NCI-H748 (cell line): ENCODE measurements at regions not wholly inside any gene's neighbourhood (a gene's known extent, or its start where the extent isn't known, plus 50 kb on each side); places are given as distances from the start of the nearest gene placed in this dataset.

Experiments used
- DNase-seq: peaks from one replicate; lab custom pipeline; 2025; ENCODE audit not compliant: unreplicated experiment; lab: John Stamatoyannopoulos, UW

DNA sequence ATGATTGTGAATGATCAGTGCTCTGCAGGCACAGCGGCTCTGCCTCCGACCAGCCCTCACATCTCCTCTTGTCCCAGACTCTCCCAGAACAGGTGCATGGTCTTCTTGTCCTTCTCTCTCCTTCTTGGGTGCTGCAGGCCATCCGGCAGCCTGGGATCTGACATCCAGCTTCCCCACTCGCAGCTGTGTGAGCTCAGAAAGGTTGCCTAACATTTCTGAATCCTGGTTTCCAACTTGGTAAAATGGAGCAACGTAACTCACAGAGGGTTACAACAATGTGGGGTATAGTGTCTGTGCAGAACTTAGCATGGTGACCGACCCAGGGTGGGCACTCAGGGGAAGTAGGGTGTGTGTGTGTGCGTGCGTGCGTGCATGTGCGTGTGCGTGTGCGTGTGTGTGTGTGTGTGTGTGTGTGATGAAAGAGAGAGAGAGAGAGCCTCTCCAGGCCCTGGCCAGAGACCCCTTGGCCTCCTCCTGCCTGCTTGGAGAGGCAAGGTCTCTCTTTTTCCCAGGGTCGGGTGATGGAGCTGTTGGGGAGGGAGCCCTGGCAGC lies 110.1 kb downstream of the SNX5 start:
- DNase-seq, result no peak

DNA sequence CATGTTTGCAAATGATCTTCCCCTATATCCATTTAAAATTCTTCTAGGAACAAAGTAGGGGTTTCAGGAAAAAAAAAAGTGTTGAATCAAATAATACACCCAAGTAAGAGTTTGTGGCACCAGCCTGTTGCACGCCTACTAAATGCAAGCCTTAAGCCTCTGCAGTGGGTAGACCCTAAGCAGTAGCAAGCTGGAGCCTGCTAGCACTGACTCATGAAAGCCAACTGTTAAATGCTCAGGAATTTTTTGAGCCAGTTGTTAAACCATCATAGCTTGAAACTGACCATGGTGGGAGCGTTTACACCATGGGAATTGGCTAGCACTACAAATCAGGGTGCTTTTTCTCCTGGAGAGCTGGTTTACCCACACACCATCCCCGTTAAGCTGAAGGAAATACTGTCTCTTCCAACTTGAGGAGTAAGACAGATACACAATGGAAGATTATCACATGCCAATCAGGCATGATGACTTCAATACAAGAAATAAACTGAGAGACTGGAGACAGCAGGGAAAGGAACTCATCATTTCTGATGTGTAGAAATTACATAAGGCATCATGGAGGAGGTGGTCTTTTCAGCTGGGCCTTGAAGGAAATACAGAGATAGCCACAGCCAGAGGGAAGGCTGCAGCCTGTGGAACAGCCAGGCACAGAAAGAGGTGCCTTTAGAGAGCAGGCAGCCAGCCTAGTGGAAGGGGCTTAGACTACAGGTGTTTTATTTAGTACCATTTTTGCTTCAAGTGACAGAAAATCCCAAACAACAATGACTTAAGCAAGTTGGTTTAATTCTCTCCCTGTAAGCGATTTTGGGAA lies 110.8 kb downstream of the SNX5 start:
- no peak for DNase-seq

GRCh38 chr20:17856837-17857605 lies 111.6 kb downstream of the SNX5 start:
- no peak for DNase-seq

DNA sequence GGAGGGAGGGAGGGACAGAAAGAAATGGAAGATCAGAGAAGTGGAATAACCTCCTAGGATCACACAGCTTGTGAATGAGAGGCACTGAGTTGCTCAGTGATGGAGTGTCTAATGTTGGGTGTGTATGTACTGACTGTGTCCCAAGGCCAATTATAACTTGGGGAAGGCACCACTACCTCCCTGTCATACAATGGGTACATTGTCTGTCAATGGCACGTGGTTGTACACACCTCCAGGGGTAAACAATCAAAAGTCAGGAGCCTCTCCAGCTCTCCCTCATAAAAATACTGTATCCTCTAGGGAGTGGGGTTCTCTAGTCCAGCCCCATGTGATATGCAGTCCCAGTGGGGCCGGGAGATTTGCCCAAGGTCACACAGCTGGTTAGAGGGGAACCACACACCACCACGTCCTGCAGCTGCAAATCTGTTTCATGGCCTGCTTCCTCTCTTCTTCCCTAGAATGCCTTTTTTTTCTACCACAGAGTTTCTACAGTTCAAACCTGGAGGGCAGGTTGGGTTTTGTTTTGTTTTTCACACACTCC lies 112.5 kb downstream of the SNX5 start:
- peak; percentile 56 for DNase-seq

DNA sequence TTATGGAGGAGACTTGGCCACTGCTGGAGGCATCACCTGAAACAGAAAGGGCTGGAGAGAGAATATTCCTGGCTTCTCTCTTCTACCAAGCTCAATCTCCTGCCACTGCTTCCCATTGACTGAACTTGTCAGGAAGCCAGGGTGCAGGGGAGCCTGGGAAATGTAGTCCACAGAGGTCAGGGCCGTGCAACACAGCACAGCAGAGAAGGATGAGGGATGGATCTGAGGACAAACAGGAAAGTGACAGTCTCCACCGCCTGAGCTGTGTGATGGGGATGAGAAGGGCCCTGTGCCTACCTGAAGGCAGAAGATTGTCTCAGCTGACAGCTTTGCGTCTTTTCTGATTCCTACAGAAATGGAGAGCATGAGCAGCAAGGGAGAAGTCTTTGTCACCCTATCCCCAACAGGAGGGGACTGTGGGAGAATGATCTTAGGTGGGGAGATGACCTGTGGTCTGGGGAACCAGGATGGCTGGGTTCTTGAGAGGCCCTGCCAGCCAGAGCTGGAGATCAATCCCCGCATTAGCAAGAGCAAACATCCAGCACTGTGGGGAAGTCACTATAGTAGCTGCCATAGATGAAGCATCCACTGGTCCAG lies 114.2 kb downstream of the SNX5 start:
- DNase-seq, result peak; percentile 24

- DNase-seq, result no peak
Observed at GRCh38 chr20:17852323-17852722, 116.3 kb downstream of the SNX5 start.

DNA sequence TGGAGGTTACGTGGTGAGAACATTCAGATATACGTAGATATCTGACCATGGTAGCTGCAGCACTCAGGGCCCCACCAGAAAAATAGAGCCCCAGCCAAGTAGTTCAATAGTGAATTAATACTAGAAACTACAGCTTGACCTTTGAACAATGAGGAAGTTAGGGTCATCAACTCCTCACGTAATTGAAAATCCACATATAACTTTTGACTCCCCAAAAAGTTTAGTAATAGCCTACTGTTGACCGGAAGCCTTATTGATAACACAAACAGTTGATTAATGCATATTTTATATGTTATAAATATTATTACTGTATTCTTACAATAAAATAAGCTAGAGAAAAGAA lies 117.9 kb downstream of the SNX5 start:
- DNase-seq, result no peak

DNA sequence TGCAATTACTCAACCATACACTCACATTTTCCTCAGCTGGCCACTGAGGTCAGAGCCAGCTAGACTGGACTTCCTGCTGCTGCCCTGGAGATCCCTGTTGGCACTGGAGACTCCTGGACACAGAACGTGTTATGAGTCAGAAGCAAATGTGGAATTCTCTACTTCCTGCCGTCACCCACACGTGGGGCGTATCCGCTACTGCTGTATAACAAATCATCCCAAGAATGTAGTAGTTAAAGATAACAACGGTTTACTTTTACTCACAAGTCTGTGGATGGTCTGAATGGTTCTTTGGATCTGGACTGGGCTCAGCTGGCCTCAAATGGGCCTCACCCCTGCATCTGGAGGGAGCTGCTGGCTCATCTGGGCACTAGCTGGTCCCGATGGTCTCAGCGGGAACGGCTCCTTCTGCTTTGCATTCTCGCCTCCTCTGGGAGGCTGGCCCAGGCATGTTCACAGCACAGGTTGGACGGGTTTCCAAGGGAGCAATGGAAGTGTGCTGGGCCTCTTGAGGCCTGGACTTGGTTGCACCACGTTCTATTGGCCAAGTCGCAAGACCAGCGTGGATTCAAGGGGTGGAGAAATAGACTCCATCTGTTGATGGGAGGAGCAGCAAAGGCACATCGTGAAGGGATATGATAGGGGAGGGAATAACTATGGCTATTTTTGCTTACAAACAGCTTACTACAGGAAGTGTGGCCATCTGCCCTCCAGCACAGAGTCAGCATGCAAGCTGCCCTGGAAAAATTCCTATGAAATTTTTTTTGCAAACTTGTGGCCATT lies 118.5 kb downstream of the SNX5 start:
- DNase-seq, result no peak

- no peak for DNase-seq
Observed at GRCh38 chr20:17849138-17849900, 119.3 kb downstream of the SNX5 start.

- DNase-seq, result peak; percentile 29
Observed at GRCh38 chr20:17848249-17849048, 120.1 kb downstream of the SNX5 start.

DNA sequence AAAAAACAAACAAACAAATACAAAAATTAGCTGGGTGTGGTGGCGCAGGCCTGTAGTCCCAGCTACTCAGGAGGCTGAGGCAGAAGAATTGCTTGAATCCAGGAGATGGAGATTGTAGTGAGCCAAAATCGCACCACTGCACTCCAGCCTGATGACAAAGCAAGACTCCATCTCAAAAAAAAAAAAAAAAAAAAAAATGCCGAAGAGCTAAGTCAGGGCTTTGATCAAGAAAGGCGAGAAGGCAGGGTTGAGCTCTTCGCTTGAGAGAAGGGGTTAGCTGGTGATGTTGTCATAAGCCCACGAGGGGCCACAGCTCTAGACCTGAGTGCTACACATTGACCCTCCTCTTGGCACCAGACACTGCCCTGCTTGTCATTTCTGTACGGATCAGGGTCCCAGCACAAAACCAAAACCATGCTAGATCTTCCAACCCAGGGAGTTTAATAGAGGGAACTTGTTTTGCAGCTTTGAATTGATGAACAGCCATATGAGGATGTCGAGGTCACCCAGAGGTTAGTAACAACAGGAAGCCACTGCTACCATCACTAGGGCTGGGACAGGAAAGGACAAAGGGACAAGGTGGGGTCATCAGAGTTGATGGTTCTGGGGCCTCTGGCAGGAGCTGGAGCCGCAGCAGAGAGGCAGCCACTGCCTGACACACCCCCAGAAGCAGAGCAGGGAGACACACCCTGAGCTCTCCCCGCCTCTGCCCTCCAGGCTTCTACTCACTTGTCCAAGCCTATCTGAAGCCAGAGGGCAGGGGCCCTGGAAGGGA lies 122.7 kb downstream of the SNX5 start:
- no peak for DNase-seq

GRCh38 chr20:17844549-17845298 lies 123.9 kb downstream of the SNX5 start:
- no peak for DNase-seq

GRCh38 chr20:17844133-17844429 lies 124.5 kb downstream of the SNX5 start:
- DNase-seq, result no peak

DNA sequence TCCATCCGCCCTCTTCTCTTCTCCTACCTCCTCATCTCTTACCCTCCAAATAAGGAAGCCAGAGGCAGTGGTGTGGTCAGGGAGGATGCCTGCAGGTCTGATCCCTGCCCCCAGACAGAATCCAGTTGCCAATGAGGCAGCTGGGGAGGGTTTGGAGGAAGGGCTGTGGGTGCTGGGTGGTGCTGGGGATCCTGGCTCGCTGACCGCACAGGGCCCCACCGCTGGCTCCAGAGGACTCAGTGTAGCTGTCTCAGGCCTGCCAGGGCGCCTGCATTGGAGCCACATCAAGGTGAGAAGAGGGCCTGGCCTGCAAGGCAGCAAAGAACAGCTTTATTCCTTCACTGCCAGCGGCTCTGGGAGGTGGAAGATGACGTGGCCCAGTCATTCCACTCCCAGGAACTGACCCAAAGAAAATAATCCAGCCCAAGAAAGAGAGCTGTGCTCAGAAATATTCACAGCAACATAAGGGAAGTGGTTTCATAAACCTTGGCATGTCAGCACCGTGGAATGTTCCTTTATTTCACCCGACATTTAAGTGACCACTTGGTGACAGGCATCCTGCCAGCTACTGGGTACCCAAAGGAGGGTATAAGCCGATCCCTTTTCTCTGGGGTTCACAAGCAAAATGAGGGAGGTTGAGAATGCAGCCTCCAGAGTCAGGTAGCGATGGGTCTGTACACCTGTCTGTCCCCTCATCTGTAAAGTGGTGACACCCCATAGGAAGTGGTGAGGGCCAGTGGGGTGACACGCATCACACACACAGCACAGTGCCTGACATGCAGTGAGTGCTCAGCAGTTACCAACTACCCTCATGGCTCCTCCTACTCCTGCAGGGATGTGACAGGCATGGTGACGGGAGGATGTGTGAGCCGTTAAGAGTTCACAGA lies 125.1 kb downstream of the SNX5 start:
- DNase-seq, result no peak

DNA sequence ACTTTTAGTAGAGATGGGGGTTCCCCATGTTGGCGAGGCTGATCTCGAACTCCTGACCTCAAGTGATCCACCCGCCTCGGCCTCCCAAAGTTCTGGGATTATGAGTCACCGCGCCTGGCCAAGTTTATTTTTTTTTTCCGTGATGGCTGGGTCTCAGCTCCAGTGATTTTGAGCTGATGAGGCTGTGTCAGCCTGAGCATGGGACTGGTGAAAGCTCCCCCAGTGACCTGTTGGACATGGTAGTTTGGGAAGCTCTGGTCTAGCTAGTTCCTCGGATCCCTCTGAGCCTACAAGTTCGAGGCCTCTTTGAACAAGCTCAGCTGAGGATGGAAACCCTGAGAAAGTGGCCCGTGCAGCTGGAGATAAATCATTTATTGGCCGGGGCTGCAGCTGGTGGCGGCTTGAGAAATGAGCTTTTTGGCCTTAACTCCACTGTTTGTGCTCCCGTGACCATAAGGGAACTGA lies 126.8 kb downstream of the SNX5 start:
- DNase-seq, result no peak

DNA sequence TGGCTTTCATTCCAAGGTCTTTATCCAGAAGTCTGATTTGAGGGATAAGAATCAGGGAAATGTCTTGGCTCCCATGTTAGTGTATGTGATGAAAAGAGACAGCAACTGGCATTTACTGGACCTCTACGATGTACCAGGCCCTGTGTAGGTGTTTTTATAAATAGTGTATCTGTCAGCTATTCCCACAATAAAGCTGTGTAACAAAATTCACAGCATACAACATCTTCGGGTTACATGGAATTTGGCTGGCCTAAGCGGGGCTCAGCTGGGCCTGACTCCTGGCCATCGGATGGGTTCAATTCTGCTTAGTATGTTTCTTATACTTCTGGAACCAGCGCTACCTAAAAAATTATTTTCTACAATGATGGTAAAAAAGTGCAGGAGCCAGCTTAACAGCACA lies 128.2 kb downstream of the SNX5 start:
- no peak for DNase-seq

GRCh38 chr20:17838921-17839320 lies 129.7 kb downstream of the SNX5 start:
- DNase-seq, result no peak
